ENCODE measurements at regions not wholly inside any gene's neighbourhood (a gene's known extent, or its start where the extent isn't known, plus 50 kb on each side); places are given as distances from the start of the nearest gene placed in this dataset.
"Not testable (repeated sequence)": the region's sequence is repeated elsewhere in the genome, so short reads cannot be mapped to it uniquely, and the experiment has no call there.

GRCh38 chr17:73914536-73915274, 270.5 kb upstream of the SDK2 start:
- no peak overlapping the region for H3K4me3 ChIP-seq (ENCODE audit: control extremely low read depth in 1 of 5, extremely low read depth in 1 of 5, insufficient read depth in 1 of 5, low read depth in 2 of 5, low read length in 4 of 5)
- H3K36me3 ChIP-seq (replicated peaks in 1 of 2; ENCODE audit: control extremely low read depth in 1 of 2, control insufficient read depth in 1 of 2, extremely low read depth in 1 of 2, insufficient read depth in 2 of 2, low read length in 1 of 2), result no peaks in the 10 kb centered on the region
- intact Hi-C loops (cut with micrococcal nuclease), result no loop called here
- DNase-seq (no peak), ATAC-seq (ENCODE audit: low read depth) (no peak)
- Mint-ChIP-seq H3K27me3 (peaks cover 56% of the 10 kb centered on the region), H3K4me1 (no peaks in the 10 kb centered on the region), H3K4me3 (no peak overlapping the region), H3K27ac (no peak overlapping the region), H3K9me3 (ENCODE audit: insufficient read depth) (peaks cover 8% of the 10 kb centered on the region)
- TF ChIP-seq EZH2 (IDR thresholded peaks at IDR 0.05; ENCODE audit: borderline replicate concordance, insufficient read depth, low read depth, low read length, poor library complexity, severe bottlenecking) (no peak), CTCF (IDR thresholded peaks at IDR 0.05) (no peak)
- peaks cover 0 to 13% (median 6%) of the 10 kb centered on the region in 4 experiments for H3K27me3 ChIP-seq (replicated peaks in 1 of 4; ENCODE audit: control extremely low read depth in 1 of 4, control insufficient read depth in 3 of 4, insufficient read depth in 4 of 4, low read length in 3 of 4)
- CTCF ChIA-PET, result no interaction called here
- no peaks in the 10 kb centered on the region for H3K4me1 ChIP-seq (ENCODE audit: control insufficient read depth in 2 of 2, insufficient read depth in 2 of 2, low read length in 2 of 2)
- H3K9me3 ChIP-seq (ENCODE audit: control extremely low read depth in 1 of 3, control insufficient read depth in 2 of 3, insufficient read depth in 1 of 3, low read length in 2 of 3), result peaks cover 0 to 6% (median 5%) of the 10 kb centered on the region in 3 donors
- no peaks in the 10 kb centered on the region for H4K20me1 ChIP-seq (ENCODE audit: control insufficient read depth, insufficient read depth, low read length, poor library complexity, severe bottlenecking)
- no peaks in the 10 kb centered on the region for H3K79me2 ChIP-seq (ENCODE audit: control insufficient read depth, insufficient read depth, low read length)
- H3K4me2 ChIP-seq (replicated peaks; ENCODE audit: low read depth, low read length, poor library complexity, severe bottlenecking), result no peak overlapping the region
- no peak overlapping the region for H3K27ac ChIP-seq (ENCODE audit: low read length in 2 of 2)
- no peak overlapping the region for H2AFZ ChIP-seq (ENCODE audit: insufficient read depth, low read depth, low read length, poor library complexity, severe bottlenecking)
- H3K9ac ChIP-seq (ENCODE audit: low read length), result no peak overlapping the region
- POLR2A ChIA-PET, result no interaction called here
- WGBS (ENCODE audit: insufficient coverage), result 81% methylated on average over 5 of the region's 7 CpGs

- H4K20me1 ChIP-seq (ENCODE audit: control insufficient read depth, insufficient read depth, low read length, poor library complexity, severe bottlenecking); H3K4me3 Mint-ChIP-seq; intact Hi-C loops (cut with micrococcal nuclease); DNase-seq; ATAC-seq (ENCODE audit: low read depth); H3K4me1 ChIP-seq (ENCODE audit: control insufficient read depth in 2 of 2, insufficient read depth in 2 of 2, low read length in 2 of 2); H3K9me3 Mint-ChIP-seq (ENCODE audit: insufficient read depth); H3K27ac ChIP-seq (ENCODE audit: low read length in 2 of 2); CTCF ChIA-PET; POLR2A ChIA-PET; H3K79me2 ChIP-seq (ENCODE audit: control insufficient read depth, insufficient read depth, low read length); H3K27ac Mint-ChIP-seq; H3K36me3 ChIP-seq (replicated peaks in 1 of 2; ENCODE audit: control extremely low read depth in 1 of 2, control insufficient read depth in 1 of 2, extremely low read depth in 1 of 2, insufficient read depth in 2 of 2, low read length in 1 of 2); H3K4me2 ChIP-seq (replicated peaks; ENCODE audit: low read depth, low read length, poor library complexity, severe bottlenecking); H3K4me1 Mint-ChIP-seq; H2AFZ ChIP-seq (ENCODE audit: insufficient read depth, low read depth, low read length, poor library complexity, severe bottlenecking); H3K27me3 ChIP-seq (replicated peaks in 1 of 4; ENCODE audit: control extremely low read depth in 1 of 4, control insufficient read depth in 3 of 4, insufficient read depth in 4 of 4, low read length in 3 of 4); H3K4me3 ChIP-seq (ENCODE audit: control extremely low read depth in 1 of 5, extremely low read depth in 1 of 5, insufficient read depth in 1 of 5, low read depth in 2 of 5, low read length in 4 of 5); H3K9ac ChIP-seq (ENCODE audit: low read length): not testable (repeated sequence)
- H3K27me3 Mint-ChIP-seq, result peaks cover 35% of the 10 kb centered on the region
- no CpG with 5 or more reads among the region's 3 CpGs for WGBS (ENCODE audit: insufficient coverage)
- H3K9me3 ChIP-seq (ENCODE audit: control extremely low read depth in 1 of 3, control insufficient read depth in 2 of 3, insufficient read depth in 1 of 3, low read length in 2 of 3), result peaks cover 1 to 11% (median 9%) of the 10 kb centered on the region in 3 donors
These were observed 274.8 kb upstream of the SDK2 start for GRCh38 chr17:73919033-73919432.

Data from B cell (primary cell).